Natural killer cell (primary cell): ENCODE measurements at regions not wholly inside any gene's neighbourhood (a gene's known extent, or its start where the extent isn't known, plus 50 kb on each side); places are given as distances from the start of the nearest gene placed in this dataset.

Experiments used
- ATAC-seq, 3 donors: fragments of 150-1000 bp in 2 of 3; fragments of 200-7000 bp in 1 of 3; cut with Tn5 transposase; 1 replicate in 1 of 3; 2 replicates in 2 of 3; pipeline ENCODE4 v1.10.0; 2021; ENCODE audit warnings: mild to moderate bottlenecking in 2 of 3, moderate library complexity in 2 of 3
- DNase-seq, 2 donors: peaks; one replicate each; pipeline versions ENCODE4 v3.0.0 to v3.0.0-alpha.2; 2013 to 2021; ENCODE audit warnings: mixed read lengths in 1 of 2
- H3K27ac ChIP-seq: one replicate; pipeline ENCODE4 v1.5.1; 2013; ENCODE audit warnings: mild to moderate bottlenecking, low read length
- H3K27me3 ChIP-seq: one replicate; pipeline ENCODE4 v1.6.1; 2013; ENCODE audit warnings: low read length; ENCODE audit not compliant: control insufficient read depth, insufficient read depth
- H3K36me3 ChIP-seq: one replicate; pipeline ENCODE4 v1.6.1; 2013; ENCODE audit warnings: low read length; ENCODE audit not compliant: control insufficient read depth, insufficient read depth
- H3K4me1 ChIP-seq: one replicate; pipeline ENCODE4 v1.6.1; 2013; ENCODE audit warnings: low read length; ENCODE audit not compliant: control insufficient read depth, insufficient read depth
- H3K4me3 ChIP-seq: one replicate; pipeline ENCODE4 v1.5.1; 2013; ENCODE audit warnings: low read length
- H3K9me3 ChIP-seq: one replicate; pipeline ENCODE4 v1.6.1; 2013; ENCODE audit warnings: low read length; ENCODE audit not compliant: control insufficient read depth, insufficient read depth
- H3K27ac Mint-ChIP-seq, 2 donors: one replicate each; pipeline ENCODE4 v1.8.0; 2022; ENCODE audit warnings: mild to moderate bottlenecking in 2 of 2, mixed read lengths in 2 of 2, moderate library complexity in 1 of 2
- H3K27me3 Mint-ChIP-seq, 2 donors: one replicate each; pipeline ENCODE4 v1.8.0; 2022; ENCODE audit warnings: low read depth in 2 of 2, mixed read lengths in 2 of 2
- H3K36me3 Mint-ChIP-seq: one replicate; pipeline ENCODE4 v1.8.0; 2022; ENCODE audit warnings: mixed read lengths
- H3K4me1 Mint-ChIP-seq, 2 donors: one replicate each; pipeline ENCODE4 v1.8.0; 2022; ENCODE audit warnings: mixed read lengths in 2 of 2
- H3K4me3 Mint-ChIP-seq: one replicate; pipeline ENCODE4 v1.8.0; 2022; ENCODE audit warnings: mild to moderate bottlenecking, moderate library complexity, mixed read lengths
- H3K9me3 Mint-ChIP-seq, 2 donors: one replicate each; pipeline ENCODE4 v1.8.0; 2022; ENCODE audit warnings: mixed read lengths in 2 of 2
- WGBS: methylation state at CpG from one replicate; pipeline ENCODE4 v1.1.7; 2013; ENCODE audit warnings: missing lambda C conversion rate; ENCODE audit not compliant: insufficient coverage; 5-methylcytosine and 5-hydroxymethylcytosine counted together
- intact Hi-C: fragments of 100-400 bp; cut with micrococcal nuclease; formaldehyde crosslinking; loops from one replicate; pipeline ENCODE4 v1.14.2; 2022
- TF ChIP-seq, protein P1 (sequence below): fragments of 200-600 bp; IDR thresholded peaks from one replicate; pipeline ENCODE4 v1.8.0; 2022; ENCODE audit warnings: antibody characterized with exemption

DNA sequence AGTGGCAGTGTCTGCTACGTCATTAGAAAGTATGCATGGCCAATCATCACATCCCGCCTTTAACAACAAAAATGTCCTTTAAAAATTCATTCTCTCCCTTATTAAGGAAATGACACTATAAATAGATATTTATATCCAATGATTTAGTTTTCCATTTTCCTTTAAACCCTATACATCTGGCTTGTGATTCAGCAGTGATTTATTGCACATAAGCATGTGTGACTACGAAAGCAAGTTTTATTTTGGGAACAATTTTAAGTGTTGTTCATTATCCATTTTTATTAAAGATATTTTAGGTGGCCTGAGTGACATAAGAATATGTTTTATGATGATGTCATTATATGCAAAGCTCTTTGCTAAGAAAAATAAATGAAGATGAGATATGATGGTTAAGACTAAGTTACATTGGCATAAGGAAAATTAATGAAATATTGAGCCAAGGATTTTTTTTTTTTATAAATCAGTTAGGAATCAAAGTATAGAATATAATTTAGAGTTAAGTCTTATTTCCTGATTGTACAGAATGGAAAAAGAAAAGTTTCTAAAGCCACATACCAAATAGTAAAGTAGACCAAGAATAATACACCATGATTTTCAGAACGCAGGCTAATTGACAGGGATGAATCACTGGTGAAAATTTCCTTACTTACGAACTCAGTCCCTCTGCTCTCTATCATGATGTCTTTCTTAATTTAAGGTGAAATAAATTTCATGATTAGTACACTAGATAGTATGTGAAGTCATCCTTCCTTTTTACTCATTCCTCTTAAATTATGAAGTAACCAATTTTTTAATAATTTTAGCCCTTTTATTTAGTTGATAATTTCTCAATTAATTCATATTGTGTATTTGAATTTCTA is 822.4 kb downstream of the FAT4 start:
- intact Hi-C loops, result no loop called here
- Histone ChIP-seq H3K4me1 (no peaks in the 10 kb centered on the region), H3K27me3 (no peaks in the 10 kb centered on the region), H3K27ac (no peak overlapping the region), H3K9me3 (no peaks in the 10 kb centered on the region), H3K36me3 (no peaks in the 10 kb centered on the region), H3K4me3 (no peak overlapping the region)
- Mint-ChIP-seq H3K4me3 (no peak overlapping the region), H3K4me1 (no peaks in the 10 kb centered on the region), H3K27me3 (no peaks in the 10 kb centered on the region), H3K9me3 (peaks cover 4 to 11% of the 10 kb centered on the region in 2 donors), H3K27ac (no peak overlapping the region), H3K36me3 (no peaks in the 10 kb centered on the region)
- TF ChIP-seq, protein P1, sequence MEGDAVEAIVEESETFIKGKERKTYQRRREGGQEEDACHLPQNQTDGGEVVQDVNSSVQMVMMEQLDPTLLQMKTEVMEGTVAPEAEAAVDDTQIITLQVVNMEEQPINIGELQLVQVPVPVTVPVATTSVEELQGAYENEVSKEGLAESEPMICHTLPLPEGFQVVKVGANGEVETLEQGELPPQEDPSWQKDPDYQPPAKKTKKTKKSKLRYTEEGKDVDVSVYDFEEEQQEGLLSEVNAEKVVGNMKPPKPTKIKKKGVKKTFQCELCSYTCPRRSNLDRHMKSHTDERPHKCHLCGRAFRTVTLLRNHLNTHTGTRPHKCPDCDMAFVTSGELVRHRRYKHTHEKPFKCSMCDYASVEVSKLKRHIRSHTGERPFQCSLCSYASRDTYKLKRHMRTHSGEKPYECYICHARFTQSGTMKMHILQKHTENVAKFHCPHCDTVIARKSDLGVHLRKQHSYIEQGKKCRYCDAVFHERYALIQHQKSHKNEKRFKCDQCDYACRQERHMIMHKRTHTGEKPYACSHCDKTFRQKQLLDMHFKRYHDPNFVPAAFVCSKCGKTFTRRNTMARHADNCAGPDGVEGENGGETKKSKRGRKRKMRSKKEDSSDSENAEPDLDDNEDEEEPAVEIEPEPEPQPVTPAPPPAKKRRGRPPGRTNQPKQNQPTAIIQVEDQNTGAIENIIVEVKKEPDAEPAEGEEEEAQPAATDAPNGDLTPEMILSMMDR, result no peak
- no peak for DNase-seq
- 100% methylated on average over 1 of the region's 5 CpGs for WGBS
- no peak for ATAC-seq

- no peaks in the 10 kb centered on the region for H3K9me3 ChIP-seq
- H3K27ac Mint-ChIP-seq, result no peak overlapping the region
- intact Hi-C loops, result no loop called here
- no peaks in the 10 kb centered on the region for H3K27me3 Mint-ChIP-seq
- no peak for DNase-seq
- H3K4me1 ChIP-seq, result no peaks in the 10 kb centered on the region
- no peak for ATAC-seq
- no peaks in the 10 kb centered on the region for H3K4me1 Mint-ChIP-seq
- H3K27ac ChIP-seq, result no peak overlapping the region
- H3K4me3 Mint-ChIP-seq, result no peak overlapping the region
- TF ChIP-seq, protein P1, result no peak
- no peaks in the 10 kb centered on the region for H3K27me3 ChIP-seq
- no peak overlapping the region for H3K4me3 ChIP-seq
- H3K9me3 Mint-ChIP-seq, result peaks cover 3 to 10% of the 10 kb centered on the region in 2 donors
- H3K36me3 Mint-ChIP-seq, result no peaks in the 10 kb centered on the region
- no peaks in the 10 kb centered on the region for H3K36me3 ChIP-seq
Observed at GRCh38 chr4:126137782-126138170, 823.0 kb downstream of the FAT4 start.

DNA sequence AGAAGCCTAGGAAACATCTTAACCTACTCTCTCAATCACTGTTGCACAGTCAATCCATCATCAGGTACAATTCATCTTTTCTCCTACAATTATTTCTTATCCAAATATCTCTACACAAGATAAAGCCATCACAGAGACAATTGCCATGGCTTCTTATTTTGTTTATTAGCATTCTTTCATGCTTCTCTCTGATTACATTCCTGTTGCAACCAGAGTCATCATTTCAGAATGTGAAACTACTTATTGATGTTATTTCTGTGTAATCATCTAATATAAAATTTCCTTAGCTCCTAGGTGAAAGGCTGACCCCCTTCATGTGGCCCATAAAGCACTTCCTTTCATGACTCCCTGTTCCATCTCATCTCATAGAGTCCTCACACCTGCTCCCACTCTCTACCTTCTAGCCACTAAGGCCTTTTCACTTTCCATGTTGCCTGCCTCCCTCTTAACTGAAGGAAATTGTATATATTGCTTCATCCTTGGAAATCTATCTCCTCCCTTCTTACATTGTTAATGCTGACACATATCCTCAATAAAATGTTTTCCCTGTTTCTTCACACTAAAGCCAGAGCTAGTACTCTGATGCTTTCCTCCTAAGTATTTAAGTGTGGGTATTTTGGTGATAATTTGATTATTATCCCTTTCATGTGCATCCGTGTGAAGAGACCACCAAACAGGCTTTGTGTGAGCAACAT is 829.9 kb downstream of the FAT4 start:
- H3K4me3 Mint-ChIP-seq, result no peak overlapping the region
- no peak for ATAC-seq
- H3K27me3 Mint-ChIP-seq, result no peaks in the 10 kb centered on the region
- intact Hi-C loops, result no loop called here
- Histone ChIP-seq H3K4me1 (no peaks in the 10 kb centered on the region), H3K27me3 (no peaks in the 10 kb centered on the region), H3K9me3 (no peaks in the 10 kb centered on the region), H3K27ac (no peak overlapping the region), H3K4me3 (no peak overlapping the region), H3K36me3 (no peaks in the 10 kb centered on the region)
- no peaks in the 10 kb centered on the region for H3K36me3 Mint-ChIP-seq
- H3K27ac Mint-ChIP-seq, result no peak overlapping the region
- H3K4me1 Mint-ChIP-seq, result no peaks in the 10 kb centered on the region
- TF ChIP-seq, protein P1, result no peak
- WGBS, result 92% methylated on average over 1 of the region's 1 CpG
- DNase-seq, result no peak
- H3K9me3 Mint-ChIP-seq, result peaks cover 3 to 12% of the 10 kb centered on the region in 2 donors
